ENCODE measurements at regions not wholly inside any gene's neighbourhood (a gene's known extent, or its start where the extent isn't known, plus 50 kb on each side); places are given as distances from the start of the nearest gene placed in this dataset.
A peak's percentile ranks its signal among the peaks of the same experiment; 100 is the strongest.

DNA sequence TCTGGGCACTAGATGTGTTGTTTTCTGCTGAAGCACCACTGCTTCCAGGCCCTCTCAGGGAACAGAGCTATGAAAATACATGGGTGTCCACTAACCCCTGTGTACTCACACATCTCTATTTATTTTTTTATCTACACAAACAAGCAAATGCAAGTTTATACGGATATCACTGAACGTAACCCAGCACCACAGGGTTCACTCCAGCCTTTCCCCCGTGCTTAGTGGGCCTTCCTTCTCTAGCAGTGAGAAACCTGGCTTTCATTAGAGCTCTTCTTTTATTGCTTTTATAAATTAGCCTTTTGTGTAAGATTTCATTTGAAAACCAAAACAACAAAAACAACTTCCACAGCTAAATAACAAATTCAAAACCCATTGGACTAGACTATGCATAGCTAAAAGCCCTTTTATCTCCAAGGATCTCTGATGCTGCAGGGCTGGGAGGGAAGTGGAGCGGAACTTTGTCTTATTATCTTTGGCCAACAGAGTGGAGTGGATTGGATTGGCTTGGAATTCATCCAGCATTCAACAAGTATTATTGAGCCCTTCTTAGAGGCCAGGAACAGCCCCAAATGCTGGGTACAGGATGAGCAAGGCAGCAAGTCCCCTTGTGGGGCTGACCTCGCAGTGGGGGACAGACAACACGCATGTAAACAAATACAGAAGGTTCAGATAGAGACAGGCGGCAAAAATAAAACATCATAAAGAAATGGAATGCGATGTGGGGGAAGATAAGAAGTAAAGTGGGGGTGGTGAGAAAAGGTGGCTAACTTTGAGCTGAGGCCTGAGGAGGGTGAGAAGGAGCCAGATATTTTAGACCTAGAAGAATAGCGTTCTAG lies 371.8 kb upstream of the POU3F1 start (continued):
- TF ChIP-seq RERE (CRISPR knock-in tag; IDR thresholded peaks at IDR 0.05; ENCODE audit: borderline replicate concordance) (no peak), USF2 (CRISPR knock-in tag; IDR thresholded peaks at IDR 0.05) (no peak), POLR2AphosphoS5 (IDR thresholded peaks at IDR 0.05; ENCODE audit: control insufficient read depth, insufficient read depth, low read depth, low read length) (peak; percentile 64; the same call in 1 of the 2 replicates), ATF1 (CRISPR knock-in tag; IDR thresholded peaks at IDR 0.05) (no peak), ATF1 (tag; IDR thresholded peaks at IDR 0.05) (peak; percentile 42; the same call in 1 of the 2 replicates), ZSCAN29 (IDR thresholded peaks at IDR 0.05) (no peak), ZNF644 (tag; IDR thresholded peaks at IDR 0.05; ENCODE audit: low read depth) (no peak), SIRT6 (IDR thresholded peaks at IDR 0.05; ENCODE audit: low read depth, low read length) (no peak), CBX2 (IDR thresholded peaks at IDR 0.05; ENCODE audit: insufficient read depth, low read length, poor library complexity, severe bottlenecking) (no peak), CBFA2T2 (conservative IDR thresholded peaks at IDR 0.05) (peak; percentile 66), PPARD (CRISPR knock-in tag; IDR thresholded peaks at IDR 0.05) (no peak), TEAD4 (IDR thresholded peaks at IDR 0.05; ENCODE audit: low read length) (peak; percentile 89), TEAD4 (CRISPR knock-in tag; IDR thresholded peaks at IDR 0.05; ENCODE audit: borderline replicate concordance) (no peak), CREBBP (IDR thresholded peaks at IDR 0.05; ENCODE audit: low read depth, low read length) (no peak), EP300 (IDR thresholded peaks at IDR 0.05; ENCODE audit: low read length) (peak; percentile 69; the same call in 1 of the 2 replicates), HLTF (IDR thresholded peaks at IDR 0.05) (no peak)
- TF ChIP-seq, protein P1, sequence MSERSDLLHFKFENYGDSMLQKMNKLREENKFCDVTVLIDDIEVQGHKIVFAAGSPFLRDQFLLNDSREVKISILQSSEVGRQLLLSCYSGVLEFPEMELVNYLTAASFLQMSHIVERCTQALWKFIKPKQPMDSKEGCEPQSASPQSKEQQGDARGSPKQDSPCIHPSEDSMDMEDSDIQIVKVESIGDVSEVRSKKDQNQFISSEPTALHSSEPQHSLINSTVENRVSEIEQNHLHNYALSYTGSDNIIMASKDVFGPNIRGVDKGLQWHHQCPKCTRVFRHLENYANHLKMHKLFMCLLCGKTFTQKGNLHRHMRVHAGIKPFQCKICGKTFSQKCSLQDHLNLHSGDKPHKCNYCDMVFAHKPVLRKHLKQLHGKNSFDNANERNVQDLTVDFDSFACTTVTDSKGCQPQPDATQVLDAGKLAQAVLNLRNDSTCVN (CRISPR knock-in tag; IDR thresholded peaks at IDR 0.05) = 0 out of 2 replicates have a peak, but pooled peaks have one; percentile 55
- TF ChIP-seq, protein P2, sequence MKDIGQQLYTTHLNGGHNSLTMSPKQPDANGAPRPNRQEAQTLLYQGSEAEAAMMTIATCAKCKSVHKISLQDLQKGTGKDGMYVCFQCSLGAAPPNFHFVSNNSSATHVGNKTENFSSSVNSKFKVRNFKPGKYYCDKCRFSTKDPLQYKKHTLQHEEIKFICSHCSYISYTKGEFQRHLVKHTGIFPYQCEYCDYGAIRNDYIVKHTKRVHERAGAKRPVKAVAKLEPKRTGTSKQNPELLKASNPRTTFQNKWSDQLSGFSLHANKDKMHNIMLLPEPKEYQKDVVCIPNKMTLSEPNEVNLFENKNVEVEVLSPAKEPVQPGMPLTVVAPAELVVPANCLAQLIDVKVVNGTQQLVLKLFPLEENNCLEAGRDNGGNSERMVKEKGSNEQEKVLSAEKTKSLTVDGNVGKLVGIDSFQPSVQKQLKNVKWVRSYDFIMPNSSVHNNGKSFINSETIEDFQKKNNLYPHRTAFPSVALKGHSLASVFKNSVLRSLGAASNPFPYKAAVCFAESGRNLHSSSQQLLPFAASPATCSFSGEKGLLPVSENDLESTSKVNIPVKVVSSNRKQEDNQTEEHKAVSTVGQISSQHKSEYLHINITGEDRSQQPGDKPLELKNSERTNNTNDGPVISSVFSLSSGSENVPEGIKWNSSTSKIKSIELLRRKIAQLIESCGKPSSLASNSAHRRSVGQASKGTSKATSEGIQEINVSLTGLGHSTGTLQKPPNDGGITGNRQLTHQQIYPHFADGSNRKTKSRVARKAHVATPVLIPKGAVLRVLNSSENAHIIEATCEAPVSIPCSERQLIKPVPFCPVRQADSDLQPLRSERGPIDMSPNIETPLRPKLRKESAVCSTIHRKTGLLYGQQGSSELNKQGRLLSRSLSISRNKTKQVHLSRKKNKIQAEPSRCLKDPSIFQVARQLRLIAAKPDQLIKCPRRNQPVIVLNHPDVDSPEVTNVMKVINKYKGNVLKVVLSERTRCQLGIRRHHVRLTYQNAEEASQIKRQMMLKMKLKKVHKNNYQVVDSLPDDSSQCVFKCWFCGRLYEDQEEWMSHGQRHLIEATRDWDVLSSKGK (CRISPR knock-in tag; IDR thresholded peaks at IDR 0.05) = no peak

Data from K562 (cell line).